B cell (primary cell): ENCODE measurements at regions not wholly inside any gene's neighbourhood (a gene's known extent, or its start where the extent isn't known, plus 50 kb on each side); places are given as distances from the start of the nearest gene placed in this dataset.

Source experiments
- ATAC-seq: fragments of 200-7000 bp; cut with Tn5 transposase; one replicate; pipeline ENCODE4 v1.10.0; 2021; ENCODE audit warnings: low read depth, mild to moderate bottlenecking, moderate number of reproducible peaks, moderate library complexity
- CTCF ChIA-PET: fragments of 350-600 bp; sonication (Branson Sonifier 250); formaldehyde crosslinking; loops from one replicate; lab custom pipeline; 2021; ENCODE audit warnings: antibody characterized with exemption, inconsistent platforms; lab: Charles Lee
- POLR2A ChIA-PET: fragments of 350-600 bp; sonication (Branson Sonifier 250); formaldehyde crosslinking; loops from one replicate; lab custom pipeline; 2021; ENCODE audit warnings: antibody characterized with exemption; lab: Charles Lee
- DNase-seq: peaks from one replicate; pipeline ENCODE4 v3.0.0; 2013
- H2AFZ ChIP-seq: 2 replicates; pipeline ENCODE4 v1.6.1; 2012; ENCODE audit warnings: mild to moderate bottlenecking, low read depth, low read length; ENCODE audit not compliant: insufficient read depth, poor library complexity, severe bottlenecking
- H3K27ac ChIP-seq, 2 donors: 1 replicate in 1 of 2; 2 replicates in 1 of 2; pipeline ENCODE4 v1.5.1; 2012 to 2013; ENCODE audit warnings: low read length in 2 of 2, mild to moderate bottlenecking in 2 of 2, moderate library complexity in 1 of 2
- H3K27me3 ChIP-seq, 4 experiments: fragments of 200-600 bp in 1 of 4; sonication (generic) in 1 of 4; replicated peaks in 1 of 4; 1 replicate in 2 of 4; 2 replicates in 2 of 4; pipeline versions ENCODE4 v1.6.1 to v1.7.0; 2013 to 2016; ENCODE audit warnings: low read length in 3 of 4, mild to moderate bottlenecking in 2 of 4, mixed read lengths in 1 of 4, moderate library complexity in 1 of 4; ENCODE audit not compliant: insufficient read depth in 4 of 4, control insufficient read depth in 3 of 4; ENCODE audit errors: control extremely low read depth in 1 of 4
- H3K36me3 ChIP-seq, 2 experiments: replicated peaks in 1 of 2; 1 replicate in 1 of 2; 2 replicates in 1 of 2; pipeline versions ENCODE4 v1.6.1 to v1.7.1; 2013; ENCODE audit warnings: low read length in 1 of 2; ENCODE audit not compliant: insufficient read depth in 2 of 2, control insufficient read depth in 1 of 2; ENCODE audit errors: control extremely low read depth in 1 of 2, extremely low read depth in 1 of 2
- H3K4me1 ChIP-seq, 2 donors: fragments of 200-600 bp in 1 of 2; sonication (generic) in 1 of 2; 1 replicate in 1 of 2; 2 replicates in 1 of 2; pipeline versions ENCODE4 v1.5.1 to v1.6.1; 2013 to 2017; ENCODE audit warnings: low read length in 2 of 2; ENCODE audit not compliant: control insufficient read depth in 2 of 2, insufficient read depth in 2 of 2
- H3K4me2 ChIP-seq: replicated peaks from 2 replicates; pipeline ENCODE3; 2012; ENCODE audit warnings: mild to moderate bottlenecking, low read depth, low read length; ENCODE audit not compliant: poor library complexity, severe bottlenecking
- H3K4me3 ChIP-seq, 5 experiments: fragments of 200-600 bp in 1 of 5; sonication (generic) in 1 of 5; 1 replicate in 3 of 5; 2 replicates in 2 of 5; pipeline versions ENCODE4 v1.5.1 to v1.7.0; 2011 to 2016; ENCODE audit warnings: low read length in 4 of 5, mild to moderate bottlenecking in 4 of 5, low read depth in 2 of 5, control low read depth in 1 of 5, moderate library complexity in 1 of 5; ENCODE audit not compliant: insufficient read depth in 1 of 5; ENCODE audit errors: control extremely low read depth in 1 of 5, extremely low read depth in 1 of 5
- H3K79me2 ChIP-seq: fragments of 200-600 bp; sonication (generic); one replicate; pipeline ENCODE4 v1.6.0; 2016; ENCODE audit warnings: low read length; ENCODE audit not compliant: control insufficient read depth, insufficient read depth
- H3K9ac ChIP-seq: fragments of 200-600 bp; sonication (generic); 2 replicates; pipeline ENCODE4 v1.6.1; 2017; ENCODE audit warnings: mild to moderate bottlenecking, low read length, moderate library complexity
- H3K9me3 ChIP-seq, 3 donors: one replicate each; pipeline versions ENCODE4 v1.6.1 to v1.7.1; 2013; ENCODE audit warnings: low read length in 2 of 3; ENCODE audit not compliant: control insufficient read depth in 2 of 3, insufficient read depth in 1 of 3; ENCODE audit errors: control extremely low read depth in 1 of 3
- H4K20me1 ChIP-seq: 2 replicates; pipeline ENCODE4 v1.6.0; 2012; ENCODE audit warnings: mild to moderate bottlenecking, low read length; ENCODE audit not compliant: insufficient read depth, control insufficient read depth, poor library complexity, severe bottlenecking
- H3K27ac Mint-ChIP-seq: one replicate; pipeline ENCODE4 v1.8.0; 2021; ENCODE audit warnings: mixed read lengths
- H3K27me3 Mint-ChIP-seq: one replicate; pipeline ENCODE4 v1.8.0; 2021; ENCODE audit warnings: mixed read lengths
- H3K4me1 Mint-ChIP-seq: one replicate; pipeline ENCODE4 v1.8.0; 2021; ENCODE audit warnings: mixed read lengths
- H3K4me3 Mint-ChIP-seq: one replicate; pipeline ENCODE4 v1.8.0; 2021; ENCODE audit warnings: mixed read lengths
- H3K9me3 Mint-ChIP-seq: one replicate; pipeline ENCODE4 v1.8.0; 2022; ENCODE audit warnings: mixed read lengths; ENCODE audit not compliant: insufficient read depth
- EZH2 ChIP-seq: IDR thresholded peaks from 2 replicates; pipeline ENCODE4 v1.6.1; 2012; ENCODE audit warnings: borderline replicate concordance, low read depth, mild to moderate bottlenecking, moderate library complexity, low read length; ENCODE audit not compliant: insufficient read depth, poor library complexity, severe bottlenecking
- WGBS: methylation state at CpG from one replicate; pipeline ENCODE4 v1.1.5; 2013; ENCODE audit warnings: missing lambda C conversion rate; ENCODE audit not compliant: insufficient coverage; 5-methylcytosine and 5-hydroxymethylcytosine counted together
- intact Hi-C: fragments of 100-400 bp; cut with micrococcal nuclease; formaldehyde crosslinking; loops from one replicate; pipeline ENCODE4 v1.10.0; 2022
- TF ChIP-seq, protein P1 (sequence below): fragments of 200-600 bp; IDR thresholded peaks from one replicate; pipeline ENCODE4 v1.8.0; 2022; ENCODE audit warnings: antibody characterized with exemption, mild to moderate bottlenecking

GRCh38 chr15:69573815-69574475 is 121.3 kb downstream of the RPLP1 start:
- ATAC-seq (no peak), DNase-seq (no peak)

DNA sequence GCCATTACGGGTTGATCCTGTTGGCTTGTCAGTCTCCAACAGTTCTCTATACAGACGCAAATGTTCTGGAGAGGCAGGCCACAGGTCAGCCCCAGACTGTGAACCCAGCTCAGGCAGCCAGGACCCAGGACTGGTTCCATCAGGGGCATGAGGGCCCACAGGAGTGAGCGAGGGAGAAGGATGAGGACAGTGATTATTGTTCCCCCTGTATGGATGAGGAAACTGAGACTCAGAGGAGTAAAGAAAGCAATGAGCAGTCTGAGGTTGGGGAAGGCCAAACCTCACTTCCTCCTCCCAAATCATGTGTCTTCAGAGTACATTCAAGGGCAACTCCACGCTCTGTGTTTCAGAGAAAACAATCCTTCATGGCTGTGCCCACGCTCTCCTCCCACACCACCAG is 121.9 kb downstream of the RPLP1 start:
- WGBS = 82% methylated on average over 4 of the region's 5 CpGs
- no peaks in the 10 kb centered on the region for H3K36me3 ChIP-seq
- no peak overlapping the region for H3K4me3 ChIP-seq
- H3K4me1 ChIP-seq = peaks cover 5 to 8% of the 10 kb centered on the region in 2 donors
- Mint-ChIP-seq H3K27ac (no peak overlapping the region), H3K4me1 (peaks cover 11% of the 10 kb centered on the region), H3K4me3 (no peak overlapping the region), H3K9me3 (no peaks in the 10 kb centered on the region), H3K27me3 (peaks cover 21% of the 10 kb centered on the region)
- no peak for TF ChIP-seq EZH2
- TF ChIP-seq, protein P1, sequence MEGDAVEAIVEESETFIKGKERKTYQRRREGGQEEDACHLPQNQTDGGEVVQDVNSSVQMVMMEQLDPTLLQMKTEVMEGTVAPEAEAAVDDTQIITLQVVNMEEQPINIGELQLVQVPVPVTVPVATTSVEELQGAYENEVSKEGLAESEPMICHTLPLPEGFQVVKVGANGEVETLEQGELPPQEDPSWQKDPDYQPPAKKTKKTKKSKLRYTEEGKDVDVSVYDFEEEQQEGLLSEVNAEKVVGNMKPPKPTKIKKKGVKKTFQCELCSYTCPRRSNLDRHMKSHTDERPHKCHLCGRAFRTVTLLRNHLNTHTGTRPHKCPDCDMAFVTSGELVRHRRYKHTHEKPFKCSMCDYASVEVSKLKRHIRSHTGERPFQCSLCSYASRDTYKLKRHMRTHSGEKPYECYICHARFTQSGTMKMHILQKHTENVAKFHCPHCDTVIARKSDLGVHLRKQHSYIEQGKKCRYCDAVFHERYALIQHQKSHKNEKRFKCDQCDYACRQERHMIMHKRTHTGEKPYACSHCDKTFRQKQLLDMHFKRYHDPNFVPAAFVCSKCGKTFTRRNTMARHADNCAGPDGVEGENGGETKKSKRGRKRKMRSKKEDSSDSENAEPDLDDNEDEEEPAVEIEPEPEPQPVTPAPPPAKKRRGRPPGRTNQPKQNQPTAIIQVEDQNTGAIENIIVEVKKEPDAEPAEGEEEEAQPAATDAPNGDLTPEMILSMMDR = no peak
- no peak overlapping the region for H3K4me2 ChIP-seq
- CTCF ChIA-PET = interaction anchor here (1.1 to 4.6 kb wide), 4 partner anchors 521 to 1148 kb away, joined by 4 to 45 read pairs (median 12); no protein-coding TSS in a partner anchor
- POLR2A ChIA-PET = no interaction called here
- no peaks in the 10 kb centered on the region for H4K20me1 ChIP-seq
- peaks cover 0 to 10% (median 0%) of the 10 kb centered on the region in 4 experiments for H3K27me3 ChIP-seq
- no peak overlapping the region for H2AFZ ChIP-seq
- H3K79me2 ChIP-seq = no peaks in the 10 kb centered on the region
- H3K27ac ChIP-seq = no peak overlapping the region
- H3K9me3 ChIP-seq = no peaks in the 10 kb centered on the region
- no peak overlapping the region for H3K9ac ChIP-seq
- ATAC-seq (no peak), DNase-seq (no peak)
- intact Hi-C loops = loop anchor here (10.0 kb wide), 1 partner anchor 1150 kb away; no protein-coding TSS in a partner anchor

More at GRCh38 chr15:69573815-69574475, 121.3 kb downstream of the RPLP1 start:
- Histone ChIP-seq H3K9ac (no peak overlapping the region), H3K27ac (no peak overlapping the region), H3K36me3 (no peaks in the 10 kb centered on the region), H3K9me3 (no peaks in the 10 kb centered on the region), H2AFZ (no peak overlapping the region), H3K27me3 (peaks cover 0 to 9% (median 0%) of the 10 kb centered on the region in 4 experiments), H3K4me3 (no peak overlapping the region), H3K4me2 (no peak overlapping the region), H3K4me1 (peaks cover 5 to 8% of the 10 kb centered on the region in 2 donors), H4K20me1 (no peaks in the 10 kb centered on the region), H3K79me2 (no peaks in the 10 kb centered on the region)
- Mint-ChIP-seq H3K4me1 (peaks cover 11% of the 10 kb centered on the region), H3K27me3 (peaks cover 21% of the 10 kb centered on the region), H3K9me3 (no peaks in the 10 kb centered on the region), H3K4me3 (no peak overlapping the region), H3K27ac (no peak overlapping the region)
- TF ChIP-seq, protein P1 = no peak
- no peak for TF ChIP-seq EZH2
- ChIA-PET CTCF (interaction anchor here (0.5 to 4.6 kb wide), 5 partner anchors 144 to 1149 kb away, joined by 3 to 45 read pairs (median 4); no protein-coding TSS in a partner anchor), POLR2A (no interaction called here)
- 82% methylated on average over 8 of the region's 13 CpGs for WGBS
- intact Hi-C loops = loop anchor here (10.0 kb wide), 1 partner anchor 1151 kb away; no protein-coding TSS in a partner anchor
